ENCODE measurements at regions not wholly inside any gene's neighbourhood (a gene's known extent, or its start where the extent isn't known, plus 50 kb on each side); places are given as distances from the start of the nearest gene placed in this dataset.

GRCh38 chr6:16006681-16007080, 122.2 kb upstream of the MYLIP start:
- TF ChIP-seq CTCF (IDR thresholded peaks at IDR 0.05): no peak
- TF ChIP-seq POLR2A (IDR thresholded peaks at IDR 0.05): no peak

All from body of pancreas (tissue), 4 donors.